Right atrium auricular region (tissue), 2 donors: ENCODE measurements at regions not wholly inside any gene's neighbourhood (a gene's known extent, or its start where the extent isn't known, plus 50 kb on each side); places are given as distances from the start of the nearest gene placed in this dataset.

ENCODE experiments used
- DNase-seq: peaks from one replicate; pipeline ENCODE4 v3.0.0-alpha.2; 2019; ENCODE audit warnings: low spot score
- H3K27ac ChIP-seq, 2 donors: fragments of 200-600 bp; sonication (generic); 1 replicate in 1 of 2; 2 replicates in 1 of 2; pipeline ENCODE4 v1.5.1; 2016 to 2019
- H3K27me3 ChIP-seq, 2 donors: fragments of 200-600 bp; sonication (generic); one replicate each; pipeline versions ENCODE4 v1.5.1 to v1.6.0; 2017 to 2019
- H3K36me3 ChIP-seq: fragments of 200-600 bp; sonication (generic); one replicate; pipeline ENCODE4 v1.5.1; 2016
- H3K4me1 ChIP-seq, 2 donors: fragments of 200-600 bp; sonication (generic); one replicate each; pipeline versions ENCODE4 v1.5.1 to v1.6.0; 2017 to 2019
- H3K4me3 ChIP-seq, 2 donors: fragments of 200-600 bp; sonication (generic); 1 replicate in 1 of 2; 2 replicates in 1 of 2; pipeline ENCODE4 v1.5.1; 2017 to 2019; ENCODE audit warnings: mild to moderate bottlenecking in 1 of 2, moderate library complexity in 1 of 2
- H3K9me3 ChIP-seq, 2 donors: fragments of 200-600 bp; sonication (generic); one replicate each; pipeline ENCODE4 v1.5.1; 2019
- CTCF ChIP-seq, 2 donors: fragments of 200-600 bp; sonication (generic); IDR thresholded peaks; one replicate each; pipeline ENCODE4 v1.5.1; 2019; ENCODE audit warnings: antibody characterized with exemption in 2 of 2

- H3K4me3 ChIP-seq: no peak overlapping the region
- no peak for TF ChIP-seq CTCF (IDR thresholded peaks at IDR 0.05)
- H3K27ac ChIP-seq: no peak overlapping the region
- H3K27me3 ChIP-seq: no peaks in the 10 kb centered on the region
- no peaks in the 10 kb centered on the region for H3K36me3 ChIP-seq
- no peak for DNase-seq
- H3K9me3 ChIP-seq: no peaks in the 10 kb centered on the region
- no peaks in the 10 kb centered on the region for H3K4me1 ChIP-seq
Observed at GRCh38 chr7:55657654-55658053, 85.4 kb upstream of the VOPP1 start.

- H3K36me3 ChIP-seq: no peaks in the 10 kb centered on the region
- H3K9me3 ChIP-seq: no peaks in the 10 kb centered on the region
- H3K4me3 ChIP-seq: no peak overlapping the region
- H3K27me3 ChIP-seq: no peaks in the 10 kb centered on the region
- no peak for TF ChIP-seq CTCF (IDR thresholded peaks at IDR 0.05)
- DNase-seq: no peak
- H3K4me1 ChIP-seq: no peaks in the 10 kb centered on the region
- no peak overlapping the region for H3K27ac ChIP-seq
Observed at GRCh38 chr7:55651057-55651456, 78.8 kb upstream of the VOPP1 start.

GRCh38 chr7:55649238-55649637 is 76.9 kb upstream of the VOPP1 start:
- TF ChIP-seq CTCF (IDR thresholded peaks at IDR 0.05): no peak

GRCh38 chr7:55644567-55644966 is 72.3 kb upstream of the VOPP1 start:
- Histone ChIP-seq H3K27ac (no peak overlapping the region), H3K4me3 (no peak overlapping the region), H3K9me3 (peaks cover 0 to 4% of the 10 kb centered on the region in 2 donors), H3K4me1 (no peaks in the 10 kb centered on the region), H3K36me3 (no peaks in the 10 kb centered on the region), H3K27me3 (no peaks in the 10 kb centered on the region)
- TF ChIP-seq CTCF (IDR thresholded peaks at IDR 0.05): no peak
- no peak for DNase-seq

More at GRCh38 chr7:55649238-55649637, 76.9 kb upstream of the VOPP1 start:
- no peaks in the 10 kb centered on the region for H3K9me3 ChIP-seq
- no peak for DNase-seq
- no peaks in the 10 kb centered on the region for H3K4me1 ChIP-seq
- H3K27ac ChIP-seq: no peak overlapping the region
- no peak overlapping the region for H3K4me3 ChIP-seq
- no peaks in the 10 kb centered on the region for H3K36me3 ChIP-seq
- no peaks in the 10 kb centered on the region for H3K27me3 ChIP-seq

- H3K36me3 ChIP-seq: no peaks in the 10 kb centered on the region
- TF ChIP-seq CTCF (IDR thresholded peaks at IDR 0.05): no peak
- no peak overlapping the region for H3K4me3 ChIP-seq
- no peaks in the 10 kb centered on the region for H3K4me1 ChIP-seq
- peaks cover 0 to 6% of the 10 kb centered on the region in 2 donors for H3K9me3 ChIP-seq
- no peak overlapping the region for H3K27ac ChIP-seq
- no peak for DNase-seq
- no peaks in the 10 kb centered on the region for H3K27me3 ChIP-seq
Observed at GRCh38 chr7:55642266-55642665, 70.0 kb upstream of the VOPP1 start.

- Histone ChIP-seq H3K27ac (no peak overlapping the region), H3K27me3 (no peaks in the 10 kb centered on the region), H3K9me3 (peaks cover 0 to 6% of the 10 kb centered on the region in 2 donors), H3K4me1 (no peaks in the 10 kb centered on the region), H3K4me3 (no peak overlapping the region), H3K36me3 (no peaks in the 10 kb centered on the region)
- TF ChIP-seq CTCF (IDR thresholded peaks at IDR 0.05): no peak
- DNase-seq: no peak
Observed at GRCh38 chr7:55641811-55642210, 69.5 kb upstream of the VOPP1 start.
